OCI-LY7 (cell line): ENCODE measurements at regions not wholly inside any gene's neighbourhood (a gene's known extent, or its start where the extent isn't known, plus 50 kb on each side); places are given as distances from the start of the nearest gene placed in this dataset.

Experiments used
- CTCF ChIP-seq: fragments of 200-600 bp; sonication (generic); conservative IDR thresholded peaks from 2 replicates; pipeline ENCODE4 v1.5.1; 2014; ENCODE audit warnings: mild to moderate bottlenecking, antibody characterized with exemption, low read length, moderate library complexity, mixed read lengths
- EZH2phosphoT487 ChIP-seq: fragments of 200-600 bp; sonication (generic); IDR thresholded peaks from 2 replicates; pipeline ENCODE4 v1.6.1; 2018; ENCODE audit warnings: low read depth, borderline replicate concordance, mild to moderate bottlenecking, mixed run types, antibody characterized with exemption, low read length, moderate library complexity, mixed read lengths

- TF ChIP-seq CTCF (no peak), EZH2phosphoT487 (no peak)
Measured at GRCh38 chrX:96405842-96406241, 278.8 kb upstream of the DIAPH2 start.
